ENCODE measurements at regions not wholly inside any gene's neighbourhood (a gene's known extent, or its start where the extent isn't known, plus 50 kb on each side); places are given as distances from the start of the nearest gene placed in this dataset.
"Not testable (repeated sequence)": the region's sequence is repeated elsewhere in the genome, so short reads cannot be mapped to it uniquely, and the experiment has no call there.

GRCh38 chrX:53883196-53883595 is 161.1 kb downstream of the PHF8 start:
- DNase-seq = no peak

- DNase-seq = peak in 1 of 2 experiments; percentile 8
These were observed 161.9 kb downstream of the PHF8 start for GRCh38 chrX:53882331-53882730.

- not testable (repeated sequence) for DNase-seq
These were observed 163.5 kb downstream of the PHF8 start for GRCh38 chrX:53880786-53881185.

- DNase-seq = no peak
These were observed 173.4 kb upstream of the HUWE1 start for GRCh38 chrX:53859890-53860289.

- peak; percentile 60 to 67 for DNase-seq
These were observed 145.4 kb upstream of the HUWE1 start for GRCh38 chrX:53831662-53832635.

GRCh38 chrX:53824686-53825085 is 138.2 kb upstream of the HUWE1 start:
- no peak for DNase-seq

- not testable (repeated sequence) for DNase-seq
These were observed 131.6 kb upstream of the HUWE1 start for GRCh38 chrX:53818115-53818514.

- no peak for DNase-seq
These were observed 131.0 kb upstream of the HUWE1 start for GRCh38 chrX:53817548-53817947.

- no peak for DNase-seq
These were observed 127.3 kb upstream of the HUWE1 start for GRCh38 chrX:53813670-53814440.

- DNase-seq = no peak
These were observed 111.8 kb upstream of the HUWE1 start for GRCh38 chrX:53798281-53798680.

GRCh38 chrX:53795576-53795975 is 109.1 kb upstream of the HUWE1 start:
- no peak for DNase-seq

GRCh38 chrX:53794181-53794580 is 107.7 kb upstream of the HUWE1 start:
- DNase-seq = no peak

- DNase-seq = no peak
These were observed 82.3 kb upstream of the HUWE1 start for GRCh38 chrX:53768865-53769264.

- no peak for DNase-seq
These were observed 81.9 kb upstream of the HUWE1 start for GRCh38 chrX:53768451-53768850.

GRCh38 chrX:53767544-53767943 is 81.0 kb upstream of the HUWE1 start:
- DNase-seq = no peak

GRCh38 chrX:53757181-53757580 is 70.7 kb upstream of the HUWE1 start:
- DNase-seq = not testable (repeated sequence)

GRCh38 chrX:53746718-53747117 is 60.2 kb upstream of the HUWE1 start:
- no peak for DNase-seq

GRCh38 chrX:53743244-53743643 is 56.7 kb upstream of the HUWE1 start:
- DNase-seq = no peak

- DNase-seq = no peak
These were observed 51.9 kb upstream of the HUWE1 start for GRCh38 chrX:53738370-53738906.
